ENCODE measurements at regions not wholly inside any gene's neighbourhood (a gene's known extent, or its start where the extent isn't known, plus 50 kb on each side); places are given as distances from the start of the nearest gene placed in this dataset.

- POLR2A ChIA-PET = no interaction called here
- CTCF ChIA-PET = interaction anchor here (0.7 kb wide), 1 partner anchor 17 kb away, joined by 3 read pairs; no protein-coding TSS in a partner anchor
- no peak for DNase-seq (ENCODE audit: extremely low spot score)
- TF ChIP-seq CTBP1 (IDR thresholded peaks at IDR 0.05; ENCODE audit: borderline replicate concordance) = no peak
- TF ChIP-seq ZNF384 (IDR thresholded peaks at IDR 0.05) = no peak
- no peak for TF ChIP-seq HDGF (IDR thresholded peaks at IDR 0.05; ENCODE audit: borderline replicate concordance)
- no peak for TF ChIP-seq SUZ12 (IDR thresholded peaks at IDR 0.05)
- no peak for TF ChIP-seq FOXA1 (IDR thresholded peaks at IDR 0.05)
- no peak for TF ChIP-seq ARNT (IDR thresholded peaks at IDR 0.05)
- TF ChIP-seq, protein P1, sequence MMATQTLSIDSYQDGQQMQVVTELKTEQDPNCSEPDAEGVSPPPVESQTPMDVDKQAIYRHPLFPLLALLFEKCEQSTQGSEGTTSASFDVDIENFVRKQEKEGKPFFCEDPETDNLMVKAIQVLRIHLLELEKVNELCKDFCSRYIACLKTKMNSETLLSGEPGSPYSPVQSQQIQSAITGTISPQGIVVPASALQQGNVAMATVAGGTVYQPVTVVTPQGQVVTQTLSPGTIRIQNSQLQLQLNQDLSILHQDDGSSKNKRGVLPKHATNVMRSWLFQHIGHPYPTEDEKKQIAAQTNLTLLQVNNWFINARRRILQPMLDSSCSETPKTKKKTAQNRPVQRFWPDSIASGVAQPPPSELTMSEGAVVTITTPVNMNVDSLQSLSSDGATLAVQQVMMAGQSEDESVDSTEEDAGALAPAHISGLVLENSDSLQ (IDR thresholded peaks at IDR 0.05) = no peak
- no peak for TF ChIP-seq SP1 (IDR thresholded peaks at IDR 0.05)
- no peak for TF ChIP-seq L3MBTL2 (conservative IDR thresholded peaks at IDR 0.05)
- no peak for TF ChIP-seq FOXM1 (IDR thresholded peaks at IDR 0.05; ENCODE audit: borderline replicate concordance)
- no peak for TF ChIP-seq BHLHE40 (IDR thresholded peaks at IDR 0.05; ENCODE audit: borderline replicate concordance)
- no peak for TF ChIP-seq LEF1 (IDR thresholded peaks at IDR 0.05; ENCODE audit: borderline replicate concordance)
- TF ChIP-seq NFRKB (IDR thresholded peaks at IDR 0.05) = no peak
- no peak for TF ChIP-seq FOXK2 (IDR thresholded peaks at IDR 0.05)
- TF ChIP-seq TARDBP (IDR thresholded peaks at IDR 0.05) = no peak
- TF ChIP-seq ELF4 (IDR thresholded peaks at IDR 0.05) = no peak
Observed at GRCh38 chr4:174422893-174423256, 99.4 kb downstream of the HPGD start.

GRCh38 chr4:174420316-174420715, 102.0 kb downstream of the HPGD start:
- POLR2A ChIA-PET = no interaction called here
- CTCF ChIA-PET = no interaction called here
- no peak for TF ChIP-seq FOXA1 (IDR thresholded peaks at IDR 0.05)
- TF ChIP-seq NFRKB (IDR thresholded peaks at IDR 0.05) = no peak
- no peak for TF ChIP-seq SP1 (IDR thresholded peaks at IDR 0.05)
- TF ChIP-seq LEF1 (IDR thresholded peaks at IDR 0.05; ENCODE audit: borderline replicate concordance) = no peak
- TF ChIP-seq FOXK2 (IDR thresholded peaks at IDR 0.05) = no peak
- TF ChIP-seq ELF4 (IDR thresholded peaks at IDR 0.05) = no peak
- TF ChIP-seq ARNT (IDR thresholded peaks at IDR 0.05) = no peak
- TF ChIP-seq CTBP1 (IDR thresholded peaks at IDR 0.05; ENCODE audit: borderline replicate concordance) = no peak
- no peak for TF ChIP-seq ZNF384 (IDR thresholded peaks at IDR 0.05)
- TF ChIP-seq FOXM1 (IDR thresholded peaks at IDR 0.05; ENCODE audit: borderline replicate concordance) = no peak
- TF ChIP-seq SUZ12 (IDR thresholded peaks at IDR 0.05) = no peak
- no peak for TF ChIP-seq L3MBTL2 (conservative IDR thresholded peaks at IDR 0.05)
- TF ChIP-seq BHLHE40 (IDR thresholded peaks at IDR 0.05; ENCODE audit: borderline replicate concordance) = no peak
- TF ChIP-seq, protein P1 (IDR thresholded peaks at IDR 0.05) = no peak
- TF ChIP-seq TARDBP (IDR thresholded peaks at IDR 0.05) = no peak
- TF ChIP-seq HDGF (IDR thresholded peaks at IDR 0.05; ENCODE audit: borderline replicate concordance) = no peak
- no peak for DNase-seq (ENCODE audit: extremely low spot score)

GRCh38 chr4:174418640-174419212, 103.6 kb downstream of the HPGD start:
- ChIA-PET POLR2A (interaction anchor here (0.7 kb wide), 1 partner anchor 327 kb away, joined by 3 read pairs; no protein-coding TSS in a partner anchor), CTCF (no interaction called here)
- DNase-seq (ENCODE audit: extremely low spot score) = no peak
- TF ChIP-seq FOXK2 (IDR thresholded peaks at IDR 0.05) (no peak), NFRKB (IDR thresholded peaks at IDR 0.05) (no peak), CTBP1 (IDR thresholded peaks at IDR 0.05; ENCODE audit: borderline replicate concordance) (no peak), HDGF (IDR thresholded peaks at IDR 0.05; ENCODE audit: borderline replicate concordance) (no peak), BHLHE40 (IDR thresholded peaks at IDR 0.05; ENCODE audit: borderline replicate concordance) (no peak), FOXA1 (IDR thresholded peaks at IDR 0.05) (no peak), SUZ12 (IDR thresholded peaks at IDR 0.05) (no peak), TARDBP (IDR thresholded peaks at IDR 0.05) (no peak), ELF4 (IDR thresholded peaks at IDR 0.05) (no peak), FOXM1 (IDR thresholded peaks at IDR 0.05; ENCODE audit: borderline replicate concordance) (no peak), SP1 (IDR thresholded peaks at IDR 0.05) (no peak), L3MBTL2 (conservative IDR thresholded peaks at IDR 0.05) (no peak), ARNT (IDR thresholded peaks at IDR 0.05) (no peak), LEF1 (IDR thresholded peaks at IDR 0.05; ENCODE audit: borderline replicate concordance) (no peak), ZNF384 (IDR thresholded peaks at IDR 0.05) (no peak)
- TF ChIP-seq, protein P1 (IDR thresholded peaks at IDR 0.05) = no peak

- no peak for DNase-seq (ENCODE audit: extremely low spot score)
- TF ChIP-seq SUZ12 (IDR thresholded peaks at IDR 0.05) (no peak), FOXM1 (IDR thresholded peaks at IDR 0.05; ENCODE audit: borderline replicate concordance) (no peak), HDGF (IDR thresholded peaks at IDR 0.05; ENCODE audit: borderline replicate concordance) (no peak), SP1 (IDR thresholded peaks at IDR 0.05) (no peak), TARDBP (IDR thresholded peaks at IDR 0.05) (no peak), FOXA1 (IDR thresholded peaks at IDR 0.05) (no peak), ARNT (IDR thresholded peaks at IDR 0.05) (no peak), CTBP1 (IDR thresholded peaks at IDR 0.05; ENCODE audit: borderline replicate concordance) (no peak), ELF4 (IDR thresholded peaks at IDR 0.05) (no peak), FOXK2 (IDR thresholded peaks at IDR 0.05) (no peak), ZNF384 (IDR thresholded peaks at IDR 0.05) (no peak), NFRKB (IDR thresholded peaks at IDR 0.05) (no peak)
- TF ChIP-seq, protein P1 (IDR thresholded peaks at IDR 0.05) = no peak
- ChIA-PET POLR2A (no interaction called here), CTCF (interaction anchor here (0.6 to 0.7 kb wide), 2 partner anchors 54 to 1502 kb away, joined by 4 to 5 read pairs; no protein-coding TSS in a partner anchor)
Observed at GRCh38 chr4:174408841-174409552, 113.3 kb downstream of the HPGD start.

- DNase-seq (ENCODE audit: extremely low spot score) = no peak
- ChIA-PET CTCF (no interaction called here), POLR2A (no interaction called here)
- TF ChIP-seq, protein P1 (IDR thresholded peaks at IDR 0.05) = no peak
- TF ChIP-seq ARNT (IDR thresholded peaks at IDR 0.05) = no peak
- TF ChIP-seq NFRKB (IDR thresholded peaks at IDR 0.05) = no peak
- no peak for TF ChIP-seq ELF4 (IDR thresholded peaks at IDR 0.05)
- TF ChIP-seq CTBP1 (IDR thresholded peaks at IDR 0.05; ENCODE audit: borderline replicate concordance) = no peak
- no peak for TF ChIP-seq TARDBP (IDR thresholded peaks at IDR 0.05)
- TF ChIP-seq SP1 (IDR thresholded peaks at IDR 0.05) = no peak
- no peak for TF ChIP-seq FOXK2 (IDR thresholded peaks at IDR 0.05)
- TF ChIP-seq L3MBTL2 (conservative IDR thresholded peaks at IDR 0.05) = no peak
- TF ChIP-seq SUZ12 (IDR thresholded peaks at IDR 0.05) = no peak
Observed at GRCh38 chr4:174406383-174406782, 115.9 kb downstream of the HPGD start.

All from HEK293T (cell line).